CMK (cell line): ENCODE measurements at regions not wholly inside any gene's neighbourhood (a gene's known extent, or its start where the extent isn't known, plus 50 kb on each side); places are given as distances from the start of the nearest gene placed in this dataset.

Source experiments
- DNase-seq: peaks from one replicate; pipeline ENCODE4 v3.0.0-alpha.2; 2010; ENCODE audit warnings: low read depth

DNA sequence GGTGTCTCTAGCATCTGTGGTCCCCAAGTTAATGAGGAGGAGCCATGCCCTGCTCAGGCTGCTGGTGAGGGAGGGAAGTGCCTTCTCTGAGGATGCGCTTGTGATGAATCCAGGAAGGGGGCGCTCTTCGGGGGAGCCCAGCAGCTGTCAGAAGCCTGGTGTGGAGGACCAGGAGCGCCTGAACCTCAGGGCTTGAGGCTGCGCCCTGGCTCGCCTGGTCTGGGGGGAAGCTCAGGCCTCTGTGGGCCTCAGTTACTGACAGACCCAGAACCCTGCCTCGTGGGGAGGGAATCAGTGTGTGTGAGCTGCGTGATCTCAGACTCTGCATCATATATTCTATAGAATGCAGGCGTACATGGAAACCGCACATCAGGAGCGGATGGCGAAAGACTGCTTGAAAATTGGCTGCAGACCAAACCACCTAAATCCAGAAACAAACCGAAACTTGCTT, 126.1 kb downstream of the SEC14L1 start:
- DNase-seq: no peak

DNA sequence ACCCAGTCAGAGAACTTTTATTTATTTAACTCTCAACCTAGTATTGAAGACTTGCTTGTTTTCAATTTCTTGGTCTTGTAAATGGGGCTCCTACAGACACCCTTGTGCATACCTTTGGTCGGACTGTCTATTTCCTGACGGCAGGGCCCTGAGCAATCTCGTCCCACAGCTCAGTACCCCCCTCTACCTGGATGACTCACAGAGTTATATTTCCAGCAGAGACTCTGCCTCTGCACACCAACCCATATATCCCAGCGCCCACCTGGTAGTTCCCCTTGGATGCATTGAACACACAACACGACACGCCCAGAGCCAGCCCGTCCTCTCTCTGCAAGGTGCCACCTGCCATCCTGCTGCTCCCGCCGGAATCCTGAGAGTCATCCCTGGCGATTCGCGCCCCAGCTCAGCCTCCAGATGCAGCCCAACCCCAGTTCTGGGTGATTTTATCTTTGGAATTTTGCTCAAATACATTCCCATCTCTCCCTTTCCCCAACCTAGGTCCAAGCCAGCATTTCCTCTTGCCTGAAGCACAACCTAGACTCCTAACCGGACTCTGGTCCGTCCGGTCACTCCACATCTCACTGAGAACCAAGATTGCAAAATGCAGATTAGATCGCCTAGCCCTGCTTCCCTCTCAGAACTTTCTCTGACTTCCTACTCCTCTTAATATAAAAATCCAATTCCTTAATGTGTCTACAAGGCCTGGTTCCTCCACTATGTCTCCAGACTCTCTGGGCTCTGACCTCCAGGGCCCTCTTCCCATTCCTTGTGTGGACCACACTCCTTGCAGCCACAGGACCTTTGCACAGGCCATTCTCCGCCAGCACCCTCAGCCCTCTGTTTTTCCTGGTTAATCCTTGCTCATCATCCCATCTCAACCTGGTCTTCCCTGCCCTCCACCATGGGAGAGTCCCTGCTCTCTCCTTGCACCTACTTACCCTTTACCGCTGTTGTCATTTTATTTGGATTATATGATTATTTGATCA, 129.2 kb downstream of the SEC14L1 start:
- DNase-seq: no peak

DNA sequence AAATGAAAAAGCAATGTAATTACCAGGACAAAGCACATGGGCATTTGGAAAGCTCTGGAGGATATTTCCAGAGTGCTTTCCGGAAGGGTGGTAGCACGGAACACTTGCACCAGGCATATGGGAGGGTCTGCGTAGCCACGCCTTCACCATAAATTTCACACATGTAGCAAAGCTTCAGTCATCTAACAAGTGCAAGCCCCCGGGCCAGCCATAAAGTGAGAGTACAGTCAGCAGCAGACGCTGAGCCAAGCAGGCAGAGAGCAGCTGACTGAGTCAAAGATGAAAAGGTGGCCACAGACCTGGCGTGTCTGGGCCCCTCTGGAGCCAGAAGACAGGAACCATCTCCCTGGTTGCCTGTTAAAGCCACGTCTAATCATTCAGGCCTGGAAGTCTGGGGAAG, 130.6 kb downstream of the SEC14L1 start:
- DNase-seq: no peak

DNA sequence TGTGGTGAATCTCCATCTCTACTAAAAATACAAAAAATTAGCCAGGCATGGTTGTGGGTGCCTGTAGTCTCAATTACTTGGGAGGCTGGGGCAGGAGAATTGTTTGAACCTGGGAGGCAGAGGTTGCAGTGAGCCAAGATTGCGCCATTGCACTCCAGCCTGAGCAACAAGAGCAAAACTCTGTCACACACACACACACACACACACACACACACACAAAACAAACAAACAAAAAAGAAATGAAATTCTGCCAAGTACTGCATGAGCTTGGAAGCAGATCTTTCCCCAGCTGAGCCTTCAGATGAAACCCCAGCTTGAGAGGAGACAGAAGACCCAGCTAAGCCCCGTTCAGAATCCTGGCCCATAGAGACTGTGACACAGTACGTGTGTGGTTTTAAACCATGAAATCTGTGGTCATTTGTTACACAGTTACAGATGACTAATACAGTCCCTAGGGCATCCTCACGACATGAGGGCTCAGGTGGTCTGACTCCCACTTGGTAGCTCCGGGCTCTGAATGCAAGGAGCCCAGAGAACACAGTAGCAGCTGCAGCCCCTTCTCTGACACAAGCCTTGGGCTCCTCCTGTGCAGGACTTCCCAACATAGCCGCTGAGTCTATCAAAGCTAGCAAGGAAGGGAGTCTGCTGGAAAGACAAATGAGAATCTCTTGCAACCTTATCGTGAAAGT, 132.8 kb downstream of the SEC14L1 start:
- DNase-seq: no peak

DNA sequence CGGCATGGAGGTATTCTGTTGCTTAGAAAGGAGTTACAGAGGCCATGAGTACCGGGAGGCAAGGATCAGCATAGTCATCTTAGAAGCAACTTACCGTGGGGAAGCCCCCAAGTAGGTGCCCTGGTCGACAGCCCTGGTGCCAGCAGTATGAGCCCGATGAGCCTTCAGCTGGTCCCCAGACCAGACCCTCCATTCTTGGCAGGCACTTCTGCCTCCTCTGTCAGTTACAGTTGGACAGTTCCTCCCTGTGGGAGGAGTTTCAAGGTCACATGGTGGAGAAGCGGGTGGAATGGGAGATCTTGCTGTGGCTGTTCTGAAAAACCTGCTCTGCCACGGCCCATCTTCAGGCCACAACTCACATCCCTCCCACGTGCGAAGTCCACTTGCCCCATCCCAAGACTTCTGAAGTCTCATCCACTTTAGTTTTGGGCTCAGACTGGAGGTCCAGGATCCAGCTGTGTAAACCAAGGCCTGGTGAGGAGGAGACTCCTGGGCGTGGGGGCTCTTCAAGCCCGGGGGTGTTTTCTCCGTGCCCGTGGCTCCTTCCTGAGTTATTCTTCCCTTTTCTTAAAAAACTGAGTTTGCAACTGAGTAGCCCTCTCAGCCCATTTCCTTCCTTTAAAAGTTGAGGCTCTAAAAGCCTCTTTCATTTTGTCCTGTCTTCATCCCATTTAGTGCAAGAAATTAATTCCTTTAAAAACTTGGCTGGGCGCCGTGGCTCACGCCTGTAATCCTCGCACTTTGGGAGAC, 133.5 kb downstream of the SEC14L1 start:
- DNase-seq: no peak

DNA sequence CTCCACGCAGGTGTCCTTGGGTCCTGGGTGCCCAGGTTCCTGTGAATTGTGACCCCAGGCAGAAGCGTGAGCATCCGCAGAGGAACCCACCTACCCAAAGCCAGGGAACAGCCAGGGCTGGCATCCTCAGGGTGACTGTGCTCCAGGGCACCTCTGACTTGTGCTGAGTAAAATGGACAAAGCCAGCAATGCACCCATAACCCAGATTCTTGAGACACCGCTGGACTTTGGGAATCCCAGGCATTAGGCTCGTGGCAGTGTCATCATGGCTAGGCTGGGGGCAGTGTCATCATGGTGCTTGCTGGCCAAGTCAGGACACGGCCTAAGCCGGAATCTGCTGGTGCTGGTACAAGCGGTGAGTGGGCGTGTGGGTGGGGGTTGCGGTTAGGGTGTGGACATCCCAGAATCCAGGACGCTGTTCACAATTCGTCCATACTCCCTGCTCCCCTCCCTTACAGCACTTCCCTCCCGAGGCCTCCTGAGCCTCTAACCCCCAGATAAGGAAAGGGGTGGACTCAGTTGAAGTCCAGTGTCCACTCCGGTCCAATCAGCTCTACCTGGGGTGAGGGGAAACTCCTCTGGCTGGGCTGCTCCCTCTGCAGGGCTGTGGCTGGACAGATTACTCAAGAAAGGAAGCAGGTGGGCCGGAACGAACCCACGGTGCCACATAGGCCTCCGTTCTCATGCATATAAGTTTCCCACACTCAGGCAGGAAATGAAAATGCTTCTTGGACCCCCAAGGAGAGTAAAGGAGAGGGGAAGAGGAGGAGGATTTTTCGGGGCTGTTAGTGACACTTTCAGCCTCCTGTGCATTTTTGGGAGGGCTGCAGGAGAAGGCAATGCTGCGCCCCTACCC, 138.9 kb downstream of the SEC14L1 start:
- no peak for DNase-seq

DNA sequence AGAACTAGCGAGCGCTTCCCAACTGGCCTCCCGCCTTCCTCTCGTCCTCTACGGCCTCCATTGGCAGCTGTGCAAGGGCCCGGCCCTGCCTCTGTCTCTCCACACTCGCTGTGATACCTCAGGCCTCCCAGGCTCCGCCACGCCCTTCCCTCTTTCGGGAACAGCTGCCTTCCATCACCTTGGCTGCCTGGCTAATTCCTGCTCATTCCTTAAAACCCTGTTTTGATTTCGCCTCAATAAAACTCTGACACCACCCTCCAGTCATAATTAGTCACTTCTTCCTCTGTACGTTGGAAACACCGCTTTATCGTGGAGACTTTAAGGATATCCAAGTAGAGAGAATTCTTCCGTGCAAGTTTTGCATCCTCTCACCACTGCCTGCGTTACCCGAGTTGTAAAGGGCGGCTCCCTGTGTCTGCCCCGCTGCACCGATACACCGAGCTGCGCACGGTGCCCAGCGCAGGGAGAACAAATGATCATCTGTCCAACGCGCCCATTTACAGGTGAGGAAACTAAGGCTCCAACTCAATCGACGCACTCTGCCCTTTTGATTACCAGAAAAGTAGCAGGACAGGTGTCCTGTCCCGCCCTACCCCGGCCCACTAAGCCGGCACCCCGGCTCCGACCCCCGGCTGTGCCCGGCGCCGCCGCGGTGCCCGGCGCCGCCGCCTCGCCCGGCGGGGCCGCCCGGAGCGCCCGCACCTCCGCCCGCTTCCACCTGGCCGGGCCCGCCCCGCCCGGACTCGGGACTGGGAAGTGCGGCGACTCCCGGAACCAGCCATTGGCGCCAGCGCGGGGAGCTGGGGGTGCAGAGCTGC, 139.7 kb downstream of the SEC14L1 start:
- DNase-seq: no peak

DNA sequence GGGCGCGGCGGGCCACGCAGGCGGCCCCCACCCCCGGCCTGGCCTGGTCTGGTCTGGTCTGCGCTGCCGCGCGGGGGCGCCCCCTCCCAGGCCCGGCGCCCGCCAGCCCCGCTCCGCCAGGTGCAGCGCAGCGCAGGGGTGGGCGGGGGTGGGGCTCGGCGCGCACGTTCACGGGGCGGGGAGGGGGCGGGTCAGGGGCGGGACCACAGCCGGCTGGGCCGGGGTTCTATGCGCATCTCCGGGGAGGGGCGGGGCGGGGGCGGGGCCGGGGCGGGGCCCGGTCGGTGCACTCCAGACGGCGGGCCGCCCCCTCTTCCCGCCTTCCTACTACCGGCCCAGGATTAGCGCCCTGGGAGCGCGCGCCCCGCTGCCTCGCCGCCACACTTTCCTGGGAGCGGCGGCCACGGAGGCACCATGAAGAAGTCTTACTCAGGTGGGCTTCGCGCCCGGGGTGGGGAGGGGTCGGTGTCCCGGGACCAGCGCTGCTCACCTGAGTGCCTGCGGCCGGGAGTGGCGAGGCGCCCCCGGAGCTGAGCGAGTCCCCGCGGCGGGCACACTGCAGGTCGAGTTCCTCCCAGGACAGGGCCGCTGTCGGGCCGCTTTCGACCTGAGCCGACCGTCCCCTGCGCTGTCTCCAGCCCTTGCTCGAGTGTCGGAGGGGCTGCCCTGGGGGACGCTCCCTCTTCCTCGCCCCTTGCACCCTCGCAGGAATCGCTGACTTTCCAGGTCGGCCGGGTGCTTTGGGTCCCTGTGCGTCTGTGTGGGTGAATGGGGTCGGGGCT, 140.5 kb downstream of the SEC14L1 start:
- DNase-seq: no peak

DNA sequence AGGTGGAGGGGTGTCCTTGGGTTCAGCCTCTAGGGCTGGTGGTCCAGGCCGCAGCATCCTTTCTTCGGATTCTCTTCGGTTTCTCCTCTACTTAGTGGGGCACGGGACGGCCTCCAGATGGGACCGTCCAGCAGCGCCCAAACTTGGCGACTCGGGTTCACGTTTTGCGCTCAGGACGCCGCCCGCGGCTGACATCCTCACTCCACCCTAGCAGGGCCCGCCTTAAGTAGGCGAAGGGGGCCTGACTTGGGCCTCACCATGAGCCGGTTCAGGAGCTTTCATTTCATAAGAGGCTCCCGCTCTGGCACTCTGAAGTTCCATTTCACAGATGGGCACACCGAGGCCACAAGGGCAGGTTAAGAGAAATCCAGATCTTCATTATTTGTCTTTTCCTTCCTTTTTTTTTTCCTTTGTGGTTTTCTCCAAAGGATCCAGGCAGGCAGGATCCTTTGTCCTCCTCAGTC, 141.2 kb downstream of the SEC14L1 start:
- no peak for DNase-seq

DNA sequence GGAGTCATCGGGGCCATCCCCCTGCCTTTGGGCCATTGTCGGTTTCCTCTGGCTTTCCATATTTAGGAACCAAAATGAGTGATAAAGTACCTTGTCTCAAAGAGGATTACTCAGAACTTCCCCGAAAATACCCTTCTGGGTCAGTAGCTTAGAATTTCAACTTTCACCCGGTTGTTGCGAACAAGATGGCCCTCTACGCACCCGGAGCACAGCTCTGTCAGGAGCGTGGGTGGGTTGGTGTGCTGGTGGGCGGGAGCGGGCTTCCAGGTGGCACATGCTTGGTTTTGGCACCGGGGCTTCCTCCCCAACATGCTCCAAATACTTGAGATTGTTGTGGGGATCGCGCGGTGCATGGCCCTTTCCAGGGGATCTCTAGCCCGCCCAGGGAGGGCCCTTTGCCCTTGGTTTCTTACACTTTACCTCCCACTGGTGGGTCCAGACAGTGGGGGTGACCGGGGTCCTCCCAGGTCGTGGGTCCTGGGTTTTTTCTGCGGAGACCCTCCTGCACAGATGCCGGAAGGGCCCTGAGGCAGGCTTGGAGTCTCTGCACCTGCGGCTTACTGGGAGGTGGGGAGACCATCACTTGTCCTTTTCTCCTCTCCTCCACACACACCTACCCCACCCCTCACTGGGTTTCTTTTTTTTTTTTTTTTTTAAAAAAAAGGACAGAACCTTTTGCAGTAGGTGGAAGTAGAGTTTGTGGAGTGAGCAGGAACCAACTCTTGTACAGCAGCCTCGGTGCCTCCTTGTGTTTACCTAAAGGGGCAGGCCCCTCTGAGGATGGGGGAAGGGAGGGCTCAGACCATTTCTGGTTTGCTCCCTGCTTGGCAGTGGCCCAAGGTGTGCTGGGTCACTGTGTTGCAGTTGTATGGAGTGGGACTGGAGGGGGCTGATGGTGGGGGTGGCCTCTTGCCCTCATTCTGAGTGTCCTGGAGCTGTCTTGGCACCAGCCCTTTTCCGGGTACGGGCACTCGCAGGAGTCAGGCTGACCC, 142.1 kb downstream of the SEC14L1 start:
- DNase-seq: no peak

DNA sequence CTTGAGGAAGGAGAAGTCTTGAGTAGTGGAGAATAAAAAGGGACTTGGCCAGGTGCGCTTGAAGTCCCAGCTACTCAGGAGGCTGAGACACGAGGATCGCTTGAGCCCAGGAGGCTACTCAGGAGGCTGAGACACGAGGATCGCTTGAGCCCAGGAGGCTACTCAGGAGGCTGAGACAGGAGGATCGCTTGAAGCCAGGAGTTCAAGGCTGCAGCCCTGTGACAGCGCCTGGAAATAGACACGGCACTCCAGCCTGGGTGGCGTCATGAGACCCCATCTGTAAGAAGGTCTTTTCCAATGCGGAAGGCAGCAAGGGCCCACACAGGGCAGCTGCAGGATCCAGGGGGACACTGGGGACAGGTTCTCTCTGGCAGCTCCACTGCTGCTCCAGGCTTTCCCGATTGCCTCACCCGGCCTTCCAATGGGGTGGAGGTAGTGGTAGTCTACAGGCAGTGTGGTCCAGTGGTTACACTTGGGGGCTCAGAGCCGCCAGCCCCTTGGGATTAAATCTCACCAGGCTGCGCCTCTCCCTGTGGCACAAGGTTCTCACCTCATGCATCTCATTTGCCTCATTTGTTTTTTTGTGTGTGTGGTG, 143.4 kb downstream of the SEC14L1 start:
- no peak for DNase-seq

DNA sequence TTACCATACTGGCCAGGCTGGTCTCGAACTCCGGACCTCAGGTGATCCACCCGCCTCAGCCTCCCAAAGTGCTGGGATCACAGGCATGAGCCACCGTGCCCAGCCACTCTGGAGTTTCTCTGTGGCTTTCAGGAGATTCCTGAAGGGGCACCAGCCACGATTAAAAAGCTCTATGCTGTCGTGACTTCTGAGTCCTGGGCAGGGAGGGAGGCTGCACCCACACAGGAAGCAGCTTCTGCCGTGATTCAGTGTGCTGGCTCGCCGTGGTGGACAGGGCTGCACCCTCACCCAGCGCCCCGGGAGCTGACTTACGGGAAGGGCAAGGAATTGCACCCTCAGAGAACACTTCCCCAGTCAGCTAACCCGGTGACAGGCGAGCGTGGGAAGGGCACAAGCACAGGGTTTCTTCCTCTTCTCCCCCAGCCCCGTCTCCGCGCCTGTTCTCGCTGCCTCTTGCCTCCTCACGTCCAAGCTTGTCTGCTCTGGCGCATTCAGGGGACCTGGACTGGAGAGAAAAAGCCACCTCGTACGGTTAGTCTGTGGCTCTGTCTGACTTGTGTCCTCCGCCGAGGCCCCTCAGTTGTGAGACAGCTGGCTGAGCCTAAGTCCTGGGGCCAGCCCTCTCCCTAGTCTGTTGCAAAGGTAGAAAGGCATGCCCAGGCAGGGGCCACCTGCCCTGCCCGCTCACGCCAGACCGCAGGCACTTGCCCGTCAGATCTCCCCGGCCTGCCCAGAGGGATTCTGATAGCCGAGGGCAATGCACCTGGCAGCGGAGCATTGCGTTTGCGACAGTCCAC, 145.0 kb downstream of the SEC14L1 start:
- DNase-seq: no peak

DNA sequence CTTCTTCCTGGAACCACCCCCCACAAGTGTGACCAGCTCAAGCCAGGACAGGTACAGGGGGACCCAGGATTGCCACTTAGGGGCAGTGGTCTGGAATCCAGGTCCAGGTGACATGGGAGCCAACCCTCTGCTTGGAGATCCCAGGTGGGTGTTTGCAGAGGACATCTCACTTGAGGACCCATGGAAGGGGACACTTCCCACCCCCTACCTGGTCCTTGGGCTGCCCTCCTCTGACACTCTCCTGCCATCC, 145.5 kb downstream of the SEC14L1 start:
- DNase-seq: no peak

DNA sequence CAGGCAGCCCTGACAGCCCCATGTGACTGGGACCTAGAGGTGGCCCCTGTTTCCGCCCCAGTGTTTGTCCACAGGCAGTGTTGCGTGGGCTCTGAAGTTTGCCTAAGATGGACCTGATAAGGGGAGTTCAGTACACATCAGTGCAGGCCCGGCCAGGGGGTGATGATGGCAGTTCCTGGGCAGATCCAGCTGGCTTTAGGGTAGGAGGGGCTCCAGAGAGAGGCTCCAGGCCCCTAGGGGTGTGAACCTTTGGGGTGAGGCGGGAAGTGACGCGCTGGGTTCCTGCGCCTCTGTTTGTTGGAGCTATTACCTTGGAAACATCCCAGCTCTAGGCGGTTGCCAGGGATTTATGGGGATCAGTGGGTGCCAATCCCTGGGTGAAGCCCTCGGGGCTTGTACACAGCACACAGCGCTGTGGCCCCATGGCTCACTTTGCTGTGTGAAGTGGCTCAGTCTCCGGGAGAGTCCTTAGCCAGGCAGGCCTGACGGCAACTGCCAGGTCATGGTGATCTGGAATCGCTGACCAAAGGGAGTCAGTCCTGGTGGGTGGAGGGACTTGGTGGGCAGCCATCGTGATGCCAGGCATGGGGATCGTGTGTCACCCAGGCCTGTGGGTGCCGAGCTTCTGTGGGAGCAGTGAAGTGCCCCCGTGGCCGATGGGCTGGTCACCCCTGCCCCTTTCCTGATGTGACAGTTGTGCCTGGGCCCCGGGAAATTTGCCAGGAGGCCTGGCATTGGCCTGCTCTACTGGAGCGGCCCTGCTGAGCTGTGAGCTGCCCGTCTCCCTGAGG, 146.1 kb downstream of the SEC14L1 start:
- DNase-seq: no peak

DNA sequence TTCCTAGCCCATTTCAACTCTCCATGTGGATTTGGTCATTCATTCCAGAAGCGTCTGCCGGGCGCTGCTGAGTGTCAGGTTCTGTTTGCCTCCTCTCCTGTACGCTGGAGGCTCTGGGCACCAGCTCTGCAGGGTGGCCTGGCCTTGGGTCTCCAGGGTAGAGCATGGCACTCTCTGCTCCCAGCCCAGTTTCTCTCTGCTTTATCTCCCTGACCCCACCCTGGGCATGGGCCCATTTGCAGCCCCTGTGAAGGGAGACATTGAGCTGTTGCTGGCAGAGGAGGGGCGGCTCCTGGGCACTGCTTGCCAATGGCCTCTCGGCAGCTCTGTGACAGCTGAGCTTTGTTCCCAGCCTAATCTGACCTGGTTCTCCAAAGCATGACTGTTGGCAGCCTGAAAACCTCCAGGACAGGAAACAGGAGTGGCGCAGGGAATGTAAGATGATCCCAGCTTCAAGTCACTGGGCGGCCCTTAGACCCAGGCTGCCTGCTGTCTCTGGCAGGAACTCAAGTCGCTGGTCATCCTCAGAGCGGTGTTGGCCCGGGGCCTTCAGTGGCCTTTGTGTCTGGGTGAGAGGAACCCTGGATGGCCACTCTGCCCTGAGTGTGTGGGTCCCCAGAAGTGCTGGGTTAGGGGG, 146.8 kb downstream of the SEC14L1 start:
- no peak for DNase-seq

DNA sequence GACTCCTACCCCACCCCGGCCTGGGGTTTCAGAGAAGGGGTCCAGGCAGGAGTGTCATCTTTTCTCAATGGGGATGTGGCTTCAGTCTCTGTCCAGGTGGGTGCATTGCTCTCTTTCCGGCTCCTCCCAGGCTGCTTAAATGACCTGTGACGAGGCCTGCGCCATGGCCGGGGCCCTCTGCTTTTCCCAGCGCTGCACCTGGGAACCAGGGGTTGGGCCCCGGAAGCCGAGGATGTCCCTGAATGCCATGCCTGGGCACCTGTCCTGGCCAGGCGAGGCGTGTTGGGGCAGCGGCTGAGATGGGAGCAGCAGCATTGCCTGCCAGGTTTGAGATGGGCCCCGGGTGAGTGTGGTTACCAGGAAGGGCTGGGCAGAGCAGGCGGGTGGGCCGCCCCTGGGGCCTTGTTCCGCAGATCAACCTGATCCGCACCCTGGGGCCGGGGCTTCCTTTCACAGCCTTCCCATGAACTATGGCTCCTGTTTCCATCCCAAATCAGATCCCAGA, 147.4 kb downstream of the SEC14L1 start:
- DNase-seq: no peak
